NB4 (cell line): ENCODE measurements at regions not wholly inside any gene's neighbourhood (a gene's known extent, or its start where the extent isn't known, plus 50 kb on each side); places are given as distances from the start of the nearest gene placed in this dataset.

ENCODE experiments used
- DNase-seq: peaks from one replicate; pipeline ENCODE4 v3.0.0; 2010; ENCODE audit warnings: low read depth
- H3K4me3 ChIP-seq: one replicate; pipeline ENCODE4 v1.5.1; 2011; ENCODE audit warnings: mild to moderate bottlenecking, low read depth, low read length, moderate library complexity
- MYC ChIP-seq: IDR thresholded peaks from 2 replicates; pipeline ENCODE4 v1.6.1; 2011; ENCODE audit warnings: low read depth, low read length
- POLR2A ChIP-seq: IDR thresholded peaks from 2 replicates; pipeline ENCODE4 v1.6.1; 2011; ENCODE audit warnings: mild to moderate bottlenecking; ENCODE audit not compliant: insufficient read length; ENCODE audit errors: extremely low read depth
- TF ChIP-seq, protein P1 (sequence below): IDR thresholded peaks from 2 replicates; pipeline ENCODE4 v1.6.1; 2011; ENCODE audit warnings: low read depth, low read length
- TF ChIP-seq, protein P2 (sequence below): IDR thresholded peaks from one replicate; pipeline ENCODE4 v1.5.1; 2012; ENCODE audit warnings: low read depth, low read length

GRCh38 chr5:110056580-110057114 is 366.9 kb downstream of the MAN2A1 start:
- DNase-seq, result no peak
- TF ChIP-seq, protein P1, sequence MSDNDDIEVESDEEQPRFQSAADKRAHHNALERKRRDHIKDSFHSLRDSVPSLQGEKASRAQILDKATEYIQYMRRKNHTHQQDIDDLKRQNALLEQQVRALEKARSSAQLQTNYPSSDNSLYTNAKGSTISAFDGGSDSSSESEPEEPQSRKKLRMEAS, result no peak
- TF ChIP-seq, protein P2, sequence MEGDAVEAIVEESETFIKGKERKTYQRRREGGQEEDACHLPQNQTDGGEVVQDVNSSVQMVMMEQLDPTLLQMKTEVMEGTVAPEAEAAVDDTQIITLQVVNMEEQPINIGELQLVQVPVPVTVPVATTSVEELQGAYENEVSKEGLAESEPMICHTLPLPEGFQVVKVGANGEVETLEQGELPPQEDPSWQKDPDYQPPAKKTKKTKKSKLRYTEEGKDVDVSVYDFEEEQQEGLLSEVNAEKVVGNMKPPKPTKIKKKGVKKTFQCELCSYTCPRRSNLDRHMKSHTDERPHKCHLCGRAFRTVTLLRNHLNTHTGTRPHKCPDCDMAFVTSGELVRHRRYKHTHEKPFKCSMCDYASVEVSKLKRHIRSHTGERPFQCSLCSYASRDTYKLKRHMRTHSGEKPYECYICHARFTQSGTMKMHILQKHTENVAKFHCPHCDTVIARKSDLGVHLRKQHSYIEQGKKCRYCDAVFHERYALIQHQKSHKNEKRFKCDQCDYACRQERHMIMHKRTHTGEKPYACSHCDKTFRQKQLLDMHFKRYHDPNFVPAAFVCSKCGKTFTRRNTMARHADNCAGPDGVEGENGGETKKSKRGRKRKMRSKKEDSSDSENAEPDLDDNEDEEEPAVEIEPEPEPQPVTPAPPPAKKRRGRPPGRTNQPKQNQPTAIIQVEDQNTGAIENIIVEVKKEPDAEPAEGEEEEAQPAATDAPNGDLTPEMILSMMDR, result no peak
- TF ChIP-seq MYC, result no peak
- TF ChIP-seq POLR2A, result no peak
- H3K4me3 ChIP-seq, result no peak overlapping the region

DNA sequence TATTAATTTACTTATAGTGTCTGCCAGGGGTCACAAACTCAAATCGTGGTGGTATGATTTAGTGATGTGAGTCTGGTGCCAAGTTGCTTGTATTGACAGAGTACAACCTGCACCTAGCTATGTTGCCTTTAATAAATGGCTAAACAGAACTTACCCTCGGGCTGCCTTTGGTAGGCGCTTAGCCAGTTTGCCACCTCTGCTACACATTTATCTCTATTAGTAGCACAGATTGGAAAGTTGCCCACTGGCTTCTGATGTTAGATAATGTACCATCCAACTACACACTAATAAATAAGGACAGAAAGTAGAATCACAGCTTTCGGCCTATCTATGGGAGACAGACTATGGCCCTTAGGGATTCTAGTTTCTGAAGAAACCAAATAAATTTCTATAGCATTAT is 368.4 kb downstream of the MAN2A1 start:
- TF ChIP-seq, protein P2, result no peak
- TF ChIP-seq MYC (no peak), POLR2A (no peak)
- TF ChIP-seq, protein P1, result no peak
- DNase-seq, result no peak
- H3K4me3 ChIP-seq, result no peak overlapping the region

DNA sequence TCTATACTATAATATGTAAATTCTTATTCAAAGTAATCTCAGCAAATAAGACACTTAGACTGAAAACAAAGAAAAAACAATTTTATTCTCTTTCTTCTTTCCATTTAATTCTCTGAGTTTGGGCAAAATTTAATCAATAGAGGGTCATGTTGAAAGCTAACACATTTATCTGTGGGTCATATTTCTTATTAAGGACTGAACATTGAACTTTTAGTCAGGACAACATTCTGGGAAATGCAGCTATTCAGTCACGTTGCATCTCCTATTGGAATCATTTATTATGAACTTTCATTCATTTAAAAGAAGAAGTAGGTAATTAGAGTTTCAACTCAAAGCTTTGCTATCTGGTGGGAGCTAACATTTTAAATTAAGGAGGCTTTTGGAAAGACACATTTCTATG is 372.5 kb downstream of the MAN2A1 start:
- H3K4me3 ChIP-seq, result no peak overlapping the region
- no peak for DNase-seq
- TF ChIP-seq, protein P1, result no peak
- TF ChIP-seq, protein P2, result no peak
- TF ChIP-seq POLR2A, result no peak
- no peak for TF ChIP-seq MYC

DNA sequence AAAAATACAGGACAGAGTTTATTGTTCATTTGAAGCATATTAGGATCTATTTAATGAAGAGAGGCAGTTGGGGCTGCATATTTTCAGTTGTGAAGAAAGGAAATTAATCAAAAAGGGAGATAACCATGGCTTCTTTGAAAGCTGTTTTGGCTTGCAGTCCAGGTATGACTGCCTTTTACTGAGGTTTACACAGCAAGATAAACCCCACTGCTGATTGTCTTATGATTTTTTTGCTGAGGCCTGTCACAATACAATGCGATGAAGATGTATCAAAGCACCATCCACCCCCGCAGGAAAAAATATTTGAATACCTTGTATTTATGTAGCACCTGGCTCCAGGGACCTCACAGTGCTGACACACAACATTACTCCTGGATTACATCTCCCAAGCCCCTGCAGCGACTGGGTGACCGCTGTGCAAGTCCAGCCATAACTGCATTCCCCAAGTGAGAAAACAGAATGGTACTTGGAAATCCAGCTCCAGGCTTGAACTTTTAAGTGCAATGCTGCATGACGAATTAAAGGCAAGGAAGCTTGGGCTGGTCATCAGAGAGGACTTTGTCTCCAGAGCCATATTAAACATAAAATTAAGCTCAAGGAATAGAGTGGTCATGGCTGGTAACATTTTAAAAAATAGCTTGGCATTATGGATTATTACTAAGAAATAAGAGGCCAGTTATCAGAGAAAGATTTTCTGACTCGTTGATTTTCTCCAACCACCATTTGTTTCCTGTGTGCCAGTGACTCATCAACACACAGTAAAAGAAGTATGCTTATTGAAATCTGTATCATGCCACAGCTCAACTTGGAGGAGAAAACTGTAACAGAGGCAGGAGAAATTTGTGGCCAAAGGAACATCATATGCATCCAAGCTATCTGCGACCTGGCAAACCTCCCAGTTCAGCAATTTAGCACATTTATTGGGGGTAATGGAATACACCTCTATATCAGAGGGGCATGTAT is 374.2 kb downstream of the MAN2A1 start:
- TF ChIP-seq, protein P1, result no peak
- TF ChIP-seq POLR2A, result no peak
- TF ChIP-seq, protein P2, result no peak
- no peak for TF ChIP-seq MYC
- DNase-seq, result no peak

DNA sequence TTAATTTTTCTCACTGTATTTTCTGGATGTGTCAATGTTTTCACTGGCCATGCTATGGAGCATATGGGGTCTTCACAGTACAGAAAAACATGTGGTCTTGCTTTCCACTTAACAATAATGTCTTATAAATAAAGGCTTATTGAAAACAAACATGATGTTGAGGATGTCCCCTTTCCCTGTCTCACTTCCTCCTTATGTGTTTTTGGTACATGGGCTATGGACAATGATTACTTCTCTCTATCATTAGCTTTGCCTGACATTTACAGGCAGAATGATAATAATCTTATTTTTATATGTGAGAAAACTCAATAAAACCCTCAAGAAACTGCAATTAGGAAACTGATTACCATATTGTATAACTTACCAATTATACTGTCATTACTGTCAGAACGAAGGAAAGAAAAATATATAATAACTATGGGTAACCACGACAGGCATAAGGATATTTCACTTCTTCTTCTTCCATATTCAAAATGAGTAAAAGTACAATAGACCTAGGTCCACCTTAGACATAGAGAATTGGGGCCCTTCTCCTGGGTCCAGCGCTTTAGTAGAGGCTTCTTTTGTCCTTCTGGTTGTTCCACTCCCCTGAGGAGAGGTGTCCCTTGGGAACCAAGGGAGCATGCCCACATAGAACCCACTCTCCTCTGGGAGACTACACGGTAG is 375.0 kb downstream of the MAN2A1 start:
- TF ChIP-seq, protein P2, result no peak
- no peak for DNase-seq
- no peak overlapping the region for H3K4me3 ChIP-seq

More for the DNA sequence above, 374.2 kb downstream of the MAN2A1 start:
- H3K4me3 ChIP-seq, result no peak overlapping the region
